NOMO-1 treated with DMSO at 0.1 percent for 48 hours (cell line): ENCODE measurements at regions not wholly inside any gene's neighbourhood (a gene's known extent, or its start where the extent isn't known, plus 50 kb on each side); places are given as distances from the start of the nearest gene placed in this dataset.
A peak's percentile ranks its signal among the peaks of the same experiment; 100 is the strongest.

Experiments used
- DNase-seq: peaks from one replicate; lab custom pipeline; 2025; ENCODE audit not compliant: unreplicated experiment; lab: John Stamatoyannopoulos, UW

DNA sequence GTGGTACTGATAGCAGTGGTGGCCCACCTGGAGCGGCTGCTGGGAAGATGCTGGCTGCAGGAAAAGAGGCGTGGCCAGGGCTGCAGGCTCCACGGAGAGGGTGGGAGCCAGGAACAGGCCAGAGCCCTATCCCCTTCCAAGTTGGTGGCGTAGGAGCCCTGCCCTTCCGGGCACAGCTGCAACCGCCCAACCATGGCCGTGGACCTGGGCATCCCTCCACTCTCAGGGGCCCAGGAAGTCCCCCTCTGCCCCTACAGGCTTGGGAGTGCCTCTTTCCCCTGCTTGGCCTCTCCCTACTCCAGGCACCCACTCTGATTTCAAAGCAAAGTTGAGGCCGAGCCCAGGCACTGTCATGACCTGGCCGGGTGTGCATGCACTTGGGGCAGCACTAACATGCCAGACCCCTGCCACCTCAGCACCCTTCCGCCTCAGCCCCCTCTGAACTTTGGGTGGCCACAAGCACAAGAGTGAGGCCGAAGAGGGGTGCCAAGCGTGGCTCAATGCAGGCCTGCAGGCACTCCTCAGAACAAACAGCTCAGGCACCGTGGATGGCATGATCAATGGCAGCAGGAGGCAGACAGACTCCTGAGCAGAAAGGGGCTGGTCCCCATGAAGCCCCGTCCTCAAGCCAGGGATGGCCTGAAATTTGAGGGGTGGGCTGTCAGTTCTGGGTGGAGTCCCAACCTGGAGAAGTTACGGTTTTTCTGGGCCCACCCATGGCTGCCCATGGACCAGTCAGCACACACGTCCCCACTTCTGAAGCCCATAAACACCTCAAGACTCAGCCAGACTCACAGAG is 164.9 kb upstream of the PRNP start:
- DNase-seq: no peak

DNA sequence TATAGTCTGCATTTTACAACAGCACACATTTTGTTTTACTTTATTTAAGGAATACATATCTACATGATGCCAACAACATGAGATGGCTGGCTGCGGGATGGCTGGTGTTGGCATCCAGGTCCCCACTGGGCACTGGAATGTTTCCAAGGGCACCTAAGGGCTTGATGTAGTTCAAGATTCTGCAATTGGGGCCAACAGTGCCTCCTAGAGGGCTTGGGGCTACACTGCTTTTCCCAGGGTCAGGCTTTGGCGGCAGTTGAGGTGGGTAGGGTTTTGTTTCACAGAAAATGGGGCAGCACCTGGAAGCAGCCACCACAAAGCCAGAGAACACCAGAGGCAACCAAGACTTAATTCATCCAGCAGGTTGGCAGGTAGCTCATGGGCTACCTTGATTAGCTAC is 166.7 kb upstream of the PRNP start:
- DNase-seq: peak; percentile 15

DNA sequence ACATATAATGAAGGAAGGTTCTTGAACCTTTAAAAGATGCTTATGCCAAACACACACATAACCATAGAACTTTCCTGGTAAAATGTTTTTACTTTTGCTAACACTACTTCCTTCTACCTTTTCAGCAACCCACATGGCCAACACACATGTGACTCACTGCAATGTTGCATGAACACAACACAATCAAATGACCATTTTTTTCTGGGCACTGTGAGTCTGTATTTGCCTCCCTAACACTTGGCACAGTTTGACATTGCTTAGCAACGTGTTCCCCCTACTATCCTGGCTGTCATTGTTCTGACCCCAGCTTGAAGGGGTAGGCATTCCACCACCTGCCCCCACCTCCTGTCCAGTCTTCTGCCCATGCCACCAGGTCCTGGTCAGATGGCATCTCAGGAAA is 169.4 kb upstream of the PRNP start:
- no peak for DNase-seq

DNA sequence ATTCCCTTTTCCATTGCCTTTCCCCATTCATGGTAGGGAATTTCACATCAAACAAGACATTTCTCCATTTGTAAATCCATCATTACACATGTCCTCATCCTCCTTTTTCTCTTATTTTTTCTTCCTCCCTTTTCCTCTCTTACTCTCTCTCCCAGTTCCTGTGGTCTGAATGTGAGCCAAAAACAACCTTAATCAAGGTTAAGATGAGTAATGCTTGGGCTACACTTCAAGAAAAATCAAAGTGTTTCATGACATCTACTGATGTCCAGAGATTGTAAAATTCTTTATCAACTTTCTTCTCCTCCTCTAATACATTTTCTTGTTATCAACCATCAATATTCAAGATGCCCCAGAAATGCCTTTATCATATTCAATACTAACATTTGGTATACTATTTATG is 172.5 kb upstream of the PRNP start:
- no peak for DNase-seq

DNA sequence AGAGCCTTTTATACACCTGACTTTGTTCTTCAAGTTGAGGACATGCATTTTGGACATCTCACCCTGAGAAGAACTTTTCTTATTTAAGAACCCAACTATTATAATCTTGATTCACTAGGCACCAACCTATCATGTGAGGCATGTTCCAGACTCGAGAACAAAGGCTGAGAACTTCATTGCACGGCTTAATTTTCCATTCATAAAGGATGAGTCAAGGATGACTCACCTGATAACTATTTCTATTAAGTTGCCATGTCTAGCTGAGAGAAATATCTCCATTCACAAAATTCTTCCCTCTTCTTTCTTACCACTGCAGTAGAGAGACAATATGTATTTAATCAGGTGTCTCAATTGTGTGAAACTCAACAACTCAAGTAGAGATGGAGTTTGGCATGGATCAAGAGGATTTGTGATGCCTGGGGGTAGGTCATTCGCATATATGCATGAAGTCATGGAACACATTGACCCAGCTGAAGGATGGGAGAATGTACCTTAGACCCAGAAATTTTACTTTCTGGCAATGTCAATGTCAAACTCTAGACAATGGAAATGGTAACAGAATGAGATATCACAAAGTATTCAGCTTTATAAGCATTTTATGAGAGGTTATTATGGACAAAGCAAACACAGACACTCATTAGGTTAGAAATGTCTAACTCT is 173.2 kb upstream of the PRNP start:
- DNase-seq: no peak

DNA sequence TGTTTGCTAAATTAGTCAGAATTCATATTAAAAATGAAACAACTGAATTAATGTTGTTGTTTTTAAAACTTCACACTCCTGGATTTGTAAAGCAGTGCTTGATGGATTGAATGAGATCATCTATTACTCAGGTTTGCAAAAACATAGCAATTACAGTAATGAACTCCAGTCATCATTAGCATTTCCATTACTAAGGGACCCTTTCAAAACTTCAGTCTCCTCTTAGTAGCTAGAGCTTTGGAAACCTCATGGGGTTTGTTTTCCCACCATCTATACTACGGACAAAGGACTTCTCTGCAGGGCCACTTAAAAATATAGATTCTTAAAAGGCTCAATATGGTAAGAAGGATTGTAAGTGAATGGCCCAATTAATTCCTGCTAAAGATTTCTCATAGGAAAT is 174.5 kb upstream of the PRNP start:
- no peak for DNase-seq

DNA sequence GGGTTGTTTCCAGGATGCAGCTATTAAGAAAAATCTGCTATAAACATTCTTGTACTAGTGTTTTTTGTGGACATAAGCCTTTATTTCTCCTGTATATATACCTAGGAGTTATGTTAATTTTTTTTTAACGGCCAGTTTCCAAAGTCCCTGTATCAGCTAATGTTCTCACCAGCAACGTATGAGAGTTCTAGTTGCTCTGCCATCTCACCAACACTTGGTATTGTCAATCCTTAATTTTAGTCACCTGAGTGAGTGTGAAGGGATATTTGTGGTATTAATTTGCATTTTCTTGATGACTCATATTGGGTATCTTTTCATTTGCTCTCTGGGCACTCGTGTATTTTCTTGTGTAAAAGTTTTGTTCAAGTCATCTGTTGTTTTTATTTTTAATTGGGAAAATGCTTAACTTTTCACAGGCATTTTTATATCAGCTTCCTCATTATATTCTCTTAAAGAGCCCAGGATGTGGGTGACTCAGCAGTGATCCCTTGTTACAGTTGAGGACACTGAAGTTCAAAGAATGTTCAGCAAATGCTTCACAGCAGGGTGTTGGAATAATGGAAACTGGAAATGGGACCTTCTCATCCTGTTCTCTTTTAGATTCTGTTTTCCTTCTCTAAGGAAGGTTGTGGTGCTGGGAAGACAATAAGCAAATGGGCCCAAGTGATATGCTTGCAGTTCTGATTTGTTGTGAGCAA is 176.3 kb upstream of the PRNP start:
- DNase-seq: no peak

DNA sequence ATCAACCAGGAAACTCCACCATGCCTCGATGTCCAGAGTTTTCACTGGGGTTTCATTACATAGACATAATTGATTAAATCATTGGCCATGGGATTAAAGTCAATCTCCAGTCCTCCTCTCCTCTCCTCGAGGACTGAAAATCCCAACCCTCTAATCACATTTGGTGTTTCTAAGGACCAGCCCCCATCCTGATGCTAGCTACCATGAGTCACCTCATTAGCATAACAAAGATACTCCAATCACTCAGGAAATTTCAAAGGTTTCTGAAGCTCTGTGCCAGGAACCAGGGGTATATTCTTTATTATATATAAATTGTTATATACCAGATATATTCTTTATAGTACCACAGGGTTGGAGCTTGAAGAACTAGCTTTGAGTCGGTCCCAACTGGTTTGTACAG is 177.5 kb upstream of the PRNP start:
- DNase-seq: no peak

DNA sequence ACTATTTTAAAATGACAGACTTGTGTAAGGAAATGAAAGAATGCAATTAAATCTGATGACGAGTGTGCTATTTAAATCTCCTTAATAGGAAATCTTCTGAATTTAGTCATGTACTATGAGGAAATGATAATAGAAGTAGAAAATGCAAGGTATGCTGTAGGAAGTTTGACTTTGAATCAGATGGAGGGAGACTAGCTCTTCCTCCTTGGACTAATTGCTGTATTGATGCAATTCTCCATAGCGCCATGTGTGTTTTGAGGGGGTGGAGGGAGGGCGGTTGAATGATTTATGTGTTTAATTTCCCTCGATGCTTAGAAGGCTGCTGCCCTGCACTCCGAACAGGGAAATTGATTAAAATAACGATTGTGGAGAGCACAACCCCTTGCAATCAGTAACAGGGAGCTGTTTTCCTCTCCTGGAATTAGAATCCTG is 179.0 kb upstream of the PRNP start:
- DNase-seq: peak; percentile 56

DNA sequence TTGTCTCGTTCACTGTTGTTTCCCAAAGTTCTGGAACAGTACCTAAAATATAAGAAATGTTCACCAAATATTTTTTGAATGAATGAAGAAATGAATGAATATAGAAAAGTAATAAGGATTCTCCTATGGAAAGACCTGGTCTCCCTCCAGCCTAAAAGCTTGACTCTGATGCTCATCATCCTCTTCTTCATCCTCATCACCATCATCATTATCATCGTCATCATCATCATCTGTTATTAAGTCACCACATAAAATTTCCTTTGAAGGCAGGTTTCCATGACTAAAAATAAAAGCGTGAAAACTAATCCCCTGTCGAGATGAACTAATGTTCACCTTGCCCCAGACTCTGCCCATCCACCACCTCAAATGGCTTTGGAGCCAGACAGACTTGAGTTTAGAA is 181.4 kb upstream of the PRNP start:
- DNase-seq: no peak

DNA sequence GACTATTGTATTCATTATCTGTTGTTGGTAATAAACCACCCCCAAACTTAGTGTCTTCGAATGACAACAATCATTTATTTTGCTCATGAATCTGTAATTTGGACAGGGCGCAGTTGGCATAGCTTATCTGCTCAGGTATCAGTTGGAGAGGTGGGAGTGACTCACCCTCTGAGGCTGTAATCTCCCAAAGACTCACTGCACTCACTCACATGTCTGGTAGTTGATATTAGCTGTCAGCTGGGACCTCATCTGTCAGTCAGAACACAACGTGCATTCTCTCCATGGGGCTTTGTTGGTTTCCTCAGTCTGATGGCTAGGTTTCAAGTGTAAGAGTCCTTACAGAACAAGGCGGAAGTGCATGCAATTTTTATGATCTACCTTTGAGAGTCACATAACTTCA is 183.5 kb upstream of the PRNP start:
- no peak for DNase-seq

DNA sequence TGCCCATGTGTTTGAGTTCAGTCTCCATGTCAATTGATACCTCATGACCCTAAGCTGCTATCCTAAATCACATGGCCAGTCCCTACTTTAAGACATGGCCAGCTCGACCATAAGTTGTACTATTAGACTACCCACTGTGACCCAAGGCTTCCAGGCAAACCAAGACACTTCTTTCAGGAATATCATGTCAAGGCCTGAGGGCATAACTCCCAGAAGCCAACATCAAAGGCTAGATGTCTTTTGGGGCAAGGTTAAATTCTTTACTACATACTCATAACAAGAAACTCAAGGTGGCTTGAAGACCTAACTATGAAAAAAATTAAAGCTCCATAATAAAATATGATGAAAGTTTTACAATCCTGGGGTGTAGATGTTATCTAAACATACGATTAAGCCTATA is 192.9 kb upstream of the PRNP start:
- DNase-seq: no peak

DNA sequence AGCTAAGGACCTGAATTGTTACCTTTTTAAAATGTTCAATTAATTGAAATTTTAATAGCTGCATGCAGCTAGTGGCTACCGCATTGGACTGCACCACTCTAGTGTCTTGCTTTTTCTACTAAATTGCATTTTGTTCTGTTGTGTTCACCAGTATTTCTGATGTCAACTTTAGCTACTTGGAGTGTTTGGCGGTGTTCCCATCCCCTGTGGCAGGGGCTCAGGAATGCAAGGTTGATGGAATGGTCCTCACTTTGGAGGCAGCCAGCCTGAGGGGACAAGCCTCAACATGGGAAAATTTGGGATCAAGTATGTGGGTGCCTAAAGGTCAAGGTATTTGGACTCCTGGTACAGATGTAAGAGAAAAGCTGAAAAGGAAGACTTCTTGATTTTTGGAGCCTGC is 194.6 kb upstream of the PRNP start:
- DNase-seq: no peak

DNA sequence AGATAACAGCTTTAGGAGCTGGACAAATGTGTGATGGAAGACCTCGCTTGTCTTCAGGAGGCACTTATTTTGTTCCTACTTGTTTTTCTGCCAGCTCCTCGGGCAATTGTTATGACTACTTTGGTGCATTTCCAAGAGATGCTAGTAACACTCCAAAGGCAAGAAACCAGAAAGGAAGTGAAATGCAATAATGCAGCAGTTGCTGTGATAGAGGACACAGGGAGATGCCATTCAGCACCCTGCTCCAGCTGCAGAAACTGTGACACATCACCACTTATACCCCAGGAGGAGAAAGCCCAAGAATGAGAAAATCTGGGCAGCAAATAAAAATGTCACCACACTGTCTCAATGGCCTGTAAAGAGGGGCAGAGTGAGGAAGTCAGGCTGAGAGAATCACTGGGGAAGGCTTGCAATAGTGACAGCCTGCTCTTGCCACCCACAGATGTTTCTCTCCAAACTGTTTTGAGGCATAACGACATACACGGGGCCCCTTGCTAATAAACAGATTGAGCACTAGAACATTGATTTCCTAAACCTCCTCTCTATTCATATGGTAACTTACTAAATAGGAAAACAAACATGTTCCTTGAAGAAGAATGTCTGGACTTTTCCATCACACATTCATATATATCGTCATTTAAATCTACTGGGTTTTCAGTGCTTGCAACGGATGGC is 195.5 kb upstream of the PRNP start:
- DNase-seq: no peak

DNA sequence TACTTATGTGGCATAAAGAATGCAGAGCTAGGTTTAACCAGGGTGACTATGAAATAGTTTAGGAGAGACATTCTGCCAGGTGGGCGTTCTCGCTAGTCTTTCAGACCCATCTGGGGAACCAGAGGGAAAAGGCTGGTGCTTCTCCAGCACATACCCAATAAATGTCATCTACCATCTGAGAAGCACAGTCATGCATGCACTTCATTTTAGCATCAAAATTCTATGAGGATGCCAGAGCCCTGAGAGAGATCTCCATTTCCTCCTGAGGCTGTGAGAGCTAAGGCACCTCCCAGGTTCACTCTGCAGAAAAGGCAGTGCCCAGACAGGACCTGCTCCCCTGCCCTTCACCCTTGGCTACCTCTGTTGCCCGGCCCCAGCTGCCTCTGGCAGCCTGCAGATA is 196.2 kb upstream of the PRNP start:
- no peak for DNase-seq

DNA sequence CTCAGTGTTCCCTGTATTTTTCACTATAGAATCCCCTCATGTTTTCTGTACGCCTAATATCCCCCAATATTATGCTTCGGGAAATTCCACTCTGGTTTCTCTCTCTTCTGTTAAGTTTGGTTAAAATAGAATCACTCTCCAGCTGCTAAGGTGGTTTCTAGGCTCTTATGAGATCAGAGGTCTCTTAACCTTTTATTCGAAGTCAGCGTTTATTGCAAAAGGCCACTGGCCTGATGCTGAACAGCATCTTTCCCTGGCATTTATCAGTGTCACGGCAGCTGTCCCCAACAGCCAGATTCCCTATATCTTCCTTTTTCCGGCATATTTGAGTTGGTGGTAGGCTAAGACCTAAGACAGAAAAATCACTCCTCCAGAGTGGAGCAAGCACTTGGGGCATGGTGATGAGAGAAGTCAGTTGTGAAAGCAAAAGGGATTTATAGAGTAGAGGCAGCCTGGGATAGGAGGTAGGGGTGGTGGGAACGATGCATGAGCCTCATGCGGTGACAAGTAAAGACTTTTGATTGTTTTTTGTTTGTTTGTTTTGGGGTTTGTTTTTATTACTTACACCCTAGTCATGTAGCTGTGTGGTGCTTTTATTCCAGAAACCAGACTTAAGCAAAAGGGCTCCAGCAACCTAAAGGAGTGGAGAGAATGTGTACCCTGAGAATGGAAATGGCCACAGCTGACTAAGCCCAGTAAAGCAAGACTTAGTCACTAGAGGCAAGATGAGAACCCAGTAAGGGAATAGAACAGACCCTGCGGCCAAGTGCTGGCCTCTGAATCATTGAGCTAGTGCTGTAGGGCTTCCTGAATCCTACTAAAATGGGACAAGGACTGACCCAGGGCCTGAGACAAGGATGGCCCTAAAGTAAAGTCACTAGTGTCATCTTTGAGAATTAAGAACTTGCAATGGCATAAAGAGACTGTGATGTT is 197.6 kb upstream of the PRNP start:
- DNase-seq: no peak

DNA sequence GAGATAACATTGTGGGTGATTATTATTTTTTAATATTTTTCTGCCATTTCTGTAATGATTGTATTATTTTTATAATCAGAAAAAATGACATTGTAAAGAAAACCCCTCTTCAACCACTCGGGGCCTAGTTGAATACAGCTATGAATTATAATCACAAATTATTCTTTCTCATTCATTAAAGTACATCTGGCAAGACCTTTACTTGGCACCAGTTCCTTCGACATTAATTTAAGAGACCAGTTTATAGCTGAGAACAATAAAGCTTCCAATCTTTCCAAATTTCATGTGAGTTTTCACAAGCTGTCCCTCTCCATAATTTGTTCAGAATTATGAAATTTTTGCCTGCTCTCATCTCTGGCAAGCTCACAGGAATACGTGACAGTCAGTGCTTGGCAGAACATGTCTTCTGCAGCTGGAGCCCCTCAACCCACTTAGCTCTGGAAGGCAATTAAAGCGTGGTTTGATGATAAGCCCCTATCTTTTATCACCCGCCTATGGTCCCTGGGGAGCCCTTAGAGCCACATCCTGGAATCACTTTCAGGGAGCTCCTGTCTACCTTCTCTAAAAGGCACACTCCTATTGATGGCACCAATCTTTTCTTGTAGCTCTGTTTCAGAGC is 201.8 kb upstream of the PRNP start:
- no peak for DNase-seq

DNA sequence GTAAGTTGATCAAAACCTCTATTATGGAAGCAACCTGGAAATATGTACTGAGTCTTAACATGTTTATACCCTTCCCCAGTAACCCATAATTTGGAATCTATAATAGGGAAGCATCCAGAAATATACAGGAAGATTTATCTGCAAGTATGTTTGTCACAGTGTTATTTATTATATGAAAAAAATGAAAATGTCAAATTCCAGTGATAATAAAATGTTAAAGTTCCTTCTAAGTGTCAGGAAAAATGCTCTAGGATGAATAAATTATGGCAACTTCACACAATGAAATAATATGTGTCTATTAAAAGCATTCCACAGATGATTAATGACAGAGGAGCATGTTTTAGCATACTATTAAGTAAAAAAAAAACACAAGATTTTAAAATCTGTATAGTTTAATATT is 202.3 kb upstream of the PRNP start:
- no peak for DNase-seq

DNA sequence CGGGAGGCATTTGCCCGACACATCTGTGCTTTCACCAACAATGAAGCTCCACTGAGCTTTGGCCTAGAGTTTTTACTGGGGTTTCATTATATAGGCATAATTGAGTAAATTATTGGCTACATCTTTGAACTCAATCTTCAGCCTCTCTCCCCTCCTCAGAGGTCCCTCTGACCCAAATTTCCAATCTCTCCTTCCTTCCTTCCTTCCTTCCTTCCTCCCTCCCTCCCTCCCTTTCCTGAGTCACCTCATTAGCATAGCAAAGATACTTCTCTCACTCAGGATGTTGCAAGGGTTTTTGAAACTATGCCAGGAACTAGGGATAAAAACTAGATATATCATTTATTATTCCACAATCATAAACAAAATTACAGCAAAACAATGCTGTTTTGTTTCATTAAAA is 202.8 kb upstream of the PRNP start:
- DNase-seq: no peak

DNA sequence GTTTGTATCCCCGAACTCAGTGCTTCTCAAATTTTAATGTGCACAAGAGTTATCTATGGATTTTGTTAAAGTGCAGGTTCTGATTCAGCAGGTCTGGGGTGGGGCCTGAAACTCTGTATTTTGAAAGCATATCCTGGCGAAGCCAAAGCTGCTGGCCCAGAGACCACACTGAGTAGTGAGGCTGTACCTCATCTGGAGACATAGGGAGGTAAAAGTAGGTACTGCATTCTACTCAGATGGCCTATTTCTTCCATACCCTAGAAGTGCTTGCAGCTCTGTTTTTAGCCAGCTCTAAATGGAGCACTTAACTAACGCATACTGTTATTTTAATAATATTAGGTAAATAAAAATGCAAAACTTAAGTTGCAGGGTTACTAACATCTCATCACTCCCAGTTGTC is 206.2 kb upstream of the PRNP start:
- DNase-seq: no peak
